Esophagus squamous epithelium (tissue), 5 donors: ENCODE measurements at regions not wholly inside any gene's neighbourhood (a gene's known extent, or its start where the extent isn't known, plus 50 kb on each side); places are given as distances from the start of the nearest gene placed in this dataset.

ENCODE experiments used
- DNase-seq: peaks from one replicate; lab custom pipeline; 2025; lab: John Stamatoyannopoulos, UW
- H3K27ac ChIP-seq, 4 donors: fragments of 200-600 bp; sonication (generic); one replicate each; pipeline ENCODE4 v1.5.1; 2016 to 2019; ENCODE audit warnings: mild to moderate bottlenecking in 1 of 4
- H3K27me3 ChIP-seq, 4 donors: fragments of 200-600 bp; sonication (generic); 1 replicate in 3 of 4; 2 replicates in 1 of 4; pipeline versions ENCODE4 v1.5.1 to v1.6.0; 2017 to 2021; ENCODE audit warnings: antibody characterized with exemption in 1 of 4
- H3K36me3 ChIP-seq, 3 donors: fragments of 200-600 bp; sonication (generic); one replicate each; pipeline ENCODE4 v1.5.1; 2016 to 2019
- H3K4me1 ChIP-seq, 3 donors: fragments of 200-600 bp; sonication (generic); one replicate each; pipeline ENCODE4 v1.5.1; 2017 to 2019
- H3K4me3 ChIP-seq, 4 donors: fragments of 200-600 bp; sonication (generic); 1 replicate in 3 of 4; 2 replicates in 1 of 4; pipeline ENCODE4 v1.5.1; 2016 to 2019; ENCODE audit warnings: mild to moderate bottlenecking in 2 of 4, moderate library complexity in 1 of 4
- H3K9me3 ChIP-seq, 3 donors: fragments of 200-600 bp; sonication (generic); one replicate each; pipeline ENCODE4 v1.5.1; 2016 to 2019
- POLR2A ChIP-seq, 4 donors: fragments of 450-650 bp; IDR thresholded peaks; one replicate each; pipeline ENCODE4 v1.6.1; 2017; ENCODE audit warnings: antibody characterized with exemption in 4 of 4, mild to moderate bottlenecking in 4 of 4, moderate library complexity in 3 of 4
- WGBS, 2 donors: methylation state at CpG; one replicate each; pipeline ENCODE4 v1.1.5; 2018; 5-methylcytosine and 5-hydroxymethylcytosine counted together
- intact Hi-C: fragments of 100-400 bp; cut with DNase I; formaldehyde crosslinking; loops from one replicate; pipeline ENCODE4 v1.15.0; 2022
- TF ChIP-seq, protein P1 (sequence below), 6 experiments: fragments of 450-650 bp in 4 of 6; fragments of 200-600 bp in 2 of 6; sonication (generic) in 2 of 6; IDR thresholded peaks; one replicate each; pipeline ENCODE4 v1.5.1; 2016 to 2019; ENCODE audit warnings: antibody characterized with exemption in 6 of 6, mild to moderate bottlenecking in 4 of 6, moderate library complexity in 4 of 6
- donor health status: DM: yes; HTN: yes; CAD: no.

DNA sequence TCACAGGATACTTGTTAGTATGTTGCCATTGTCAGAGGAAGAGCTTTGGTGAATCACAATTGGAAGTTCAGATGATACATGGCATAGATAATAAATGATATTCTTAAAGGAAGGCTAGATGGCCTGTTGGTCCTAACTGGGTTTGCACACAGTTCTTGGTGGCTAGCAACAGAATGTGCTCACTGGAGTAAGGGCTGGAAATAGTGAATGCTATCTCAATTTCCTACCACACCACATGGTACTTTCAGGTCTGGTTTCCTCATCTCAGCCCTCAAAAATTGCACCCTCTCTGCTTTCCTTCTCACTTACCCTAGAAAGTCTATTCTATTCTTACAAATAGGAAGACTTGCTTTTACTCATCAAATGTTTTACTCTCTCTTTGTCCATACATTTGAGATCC is 622.5 kb downstream of the ANKRD7 start:
- TF ChIP-seq POLR2A (IDR thresholded peaks at IDR 0.05): no peak
- TF ChIP-seq, protein P1, sequence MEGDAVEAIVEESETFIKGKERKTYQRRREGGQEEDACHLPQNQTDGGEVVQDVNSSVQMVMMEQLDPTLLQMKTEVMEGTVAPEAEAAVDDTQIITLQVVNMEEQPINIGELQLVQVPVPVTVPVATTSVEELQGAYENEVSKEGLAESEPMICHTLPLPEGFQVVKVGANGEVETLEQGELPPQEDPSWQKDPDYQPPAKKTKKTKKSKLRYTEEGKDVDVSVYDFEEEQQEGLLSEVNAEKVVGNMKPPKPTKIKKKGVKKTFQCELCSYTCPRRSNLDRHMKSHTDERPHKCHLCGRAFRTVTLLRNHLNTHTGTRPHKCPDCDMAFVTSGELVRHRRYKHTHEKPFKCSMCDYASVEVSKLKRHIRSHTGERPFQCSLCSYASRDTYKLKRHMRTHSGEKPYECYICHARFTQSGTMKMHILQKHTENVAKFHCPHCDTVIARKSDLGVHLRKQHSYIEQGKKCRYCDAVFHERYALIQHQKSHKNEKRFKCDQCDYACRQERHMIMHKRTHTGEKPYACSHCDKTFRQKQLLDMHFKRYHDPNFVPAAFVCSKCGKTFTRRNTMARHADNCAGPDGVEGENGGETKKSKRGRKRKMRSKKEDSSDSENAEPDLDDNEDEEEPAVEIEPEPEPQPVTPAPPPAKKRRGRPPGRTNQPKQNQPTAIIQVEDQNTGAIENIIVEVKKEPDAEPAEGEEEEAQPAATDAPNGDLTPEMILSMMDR (IDR thresholded peaks at IDR 0.05): no peak
- no peaks in the 10 kb centered on the region for H3K4me1 ChIP-seq
- H3K36me3 ChIP-seq: no peaks in the 10 kb centered on the region
- H3K27me3 ChIP-seq: no peaks in the 10 kb centered on the region
- DNase-seq: no peak
- no peak overlapping the region for H3K4me3 ChIP-seq
- no peaks in the 10 kb centered on the region for H3K9me3 ChIP-seq
- H3K27ac ChIP-seq: no peak overlapping the region
- intact Hi-C loops: no loop called here

DNA sequence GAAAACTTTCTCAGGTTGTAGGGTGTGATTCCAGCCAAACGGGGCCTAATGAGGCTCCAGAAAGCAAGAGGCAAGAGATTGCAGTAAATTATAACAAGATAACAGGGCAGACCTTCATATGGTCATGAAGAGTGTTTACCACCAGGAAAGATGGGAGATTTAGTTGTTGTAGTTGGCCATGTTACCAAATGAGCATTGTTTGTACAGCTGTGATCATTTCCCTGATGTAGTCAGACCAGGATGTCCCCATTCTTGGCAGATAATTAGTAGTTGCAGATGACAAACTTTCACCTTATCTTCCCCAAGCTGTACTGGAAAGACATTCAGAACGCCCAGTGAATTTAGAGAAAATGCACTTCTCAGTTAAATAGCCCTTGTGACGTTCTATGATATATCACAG is 630.8 kb downstream of the ANKRD7 start:
- no peak for TF ChIP-seq POLR2A (IDR thresholded peaks at IDR 0.05)
- TF ChIP-seq, protein P1 (IDR thresholded peaks at IDR 0.05): no peak
- no peaks in the 10 kb centered on the region for H3K36me3 ChIP-seq
- no peak overlapping the region for H3K27ac ChIP-seq
- no peak overlapping the region for H3K4me3 ChIP-seq
- WGBS, 2 donors: 64 to 65% methylated on average over 3 of the region's 3 CpGs
- H3K27me3 ChIP-seq: no peaks in the 10 kb centered on the region
- no peaks in the 10 kb centered on the region for H3K4me1 ChIP-seq
- H3K9me3 ChIP-seq: peaks cover 0 to 8% (median 0%) of the 10 kb centered on the region in 3 donors
- intact Hi-C loops: no loop called here
- DNase-seq: no peak

DNA sequence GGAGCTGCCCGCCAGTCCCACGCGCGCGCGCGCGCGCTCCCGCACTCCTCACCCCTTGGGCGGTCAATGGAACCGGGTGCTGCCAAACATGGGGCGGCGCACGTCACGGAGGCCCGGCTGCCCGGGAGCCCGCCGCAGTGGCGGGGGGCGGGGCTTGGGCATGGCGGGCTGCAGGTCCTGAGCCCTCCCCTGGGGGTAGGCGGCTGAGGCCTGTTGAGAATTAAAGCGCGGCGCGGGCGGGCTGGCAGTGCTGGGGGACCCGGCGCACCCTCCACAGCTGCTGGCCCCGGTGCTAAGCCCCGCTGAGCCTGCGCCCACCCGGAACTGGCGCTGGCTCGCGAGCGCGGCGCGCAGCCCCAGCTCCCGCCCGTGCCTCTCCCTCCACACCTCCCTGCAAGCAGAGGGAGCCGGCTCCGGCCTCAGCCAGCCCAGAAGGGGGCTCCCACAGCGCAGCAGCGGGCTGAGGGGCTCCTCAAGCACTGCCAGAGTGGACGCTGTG is 634.2 kb downstream of the ANKRD7 start:
- peaks cover 0 to 8% (median 0%) of the 10 kb centered on the region in 3 donors for H3K9me3 ChIP-seq
- no peaks in the 10 kb centered on the region for H3K4me1 ChIP-seq
- H3K27me3 ChIP-seq: no peaks in the 10 kb centered on the region
- H3K36me3 ChIP-seq: no peaks in the 10 kb centered on the region
- TF ChIP-seq, protein P1 (IDR thresholded peaks at IDR 0.05): no peak
- TF ChIP-seq POLR2A (IDR thresholded peaks at IDR 0.05): no peak
- no peak for DNase-seq
- H3K27ac ChIP-seq: no peak overlapping the region
- intact Hi-C loops: no loop called here
- 89% methylated on average over 5 of the region's 49 CpGs; no CpG with 5 or more reads in 1 of the 2 donors for WGBS, 2 donors
- peak overlapping the region in 1 of 4 donors; percentile 46 for H3K4me3 ChIP-seq

DNA sequence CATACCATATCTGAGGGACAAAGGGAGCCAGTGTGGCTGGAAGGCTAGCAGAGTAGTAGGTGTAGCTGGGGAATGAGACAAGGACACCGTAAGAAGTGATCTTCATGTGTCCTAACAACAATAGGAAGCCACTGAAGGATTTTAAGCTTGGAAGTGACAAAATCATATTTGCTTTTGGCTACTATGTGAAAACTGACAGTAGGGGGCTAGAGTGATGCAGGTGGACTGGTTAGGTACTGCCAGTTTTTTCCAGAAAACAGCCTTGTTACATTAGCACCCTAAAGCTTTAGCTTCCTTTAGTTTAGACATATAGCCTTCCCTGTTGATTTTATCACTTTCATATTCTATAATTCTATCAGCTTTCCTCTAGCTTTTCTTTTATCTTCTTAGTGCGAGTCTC is 637.1 kb downstream of the ANKRD7 start:
- Histone ChIP-seq H3K9me3 (peaks cover 0 to 8% (median 0%) of the 10 kb centered on the region in 3 donors), H3K36me3 (no peaks in the 10 kb centered on the region), H3K4me1 (no peaks in the 10 kb centered on the region), H3K27me3 (no peaks in the 10 kb centered on the region), H3K27ac (no peak overlapping the region), H3K4me3 (no peak overlapping the region)
- 79 to 81% methylated on average over 2 of the region's 2 CpGs for WGBS, 2 donors
- intact Hi-C loops: no loop called here
- DNase-seq: no peak
- no peak for TF ChIP-seq POLR2A (IDR thresholded peaks at IDR 0.05)
- TF ChIP-seq, protein P1 (IDR thresholded peaks at IDR 0.05): no peak

DNA sequence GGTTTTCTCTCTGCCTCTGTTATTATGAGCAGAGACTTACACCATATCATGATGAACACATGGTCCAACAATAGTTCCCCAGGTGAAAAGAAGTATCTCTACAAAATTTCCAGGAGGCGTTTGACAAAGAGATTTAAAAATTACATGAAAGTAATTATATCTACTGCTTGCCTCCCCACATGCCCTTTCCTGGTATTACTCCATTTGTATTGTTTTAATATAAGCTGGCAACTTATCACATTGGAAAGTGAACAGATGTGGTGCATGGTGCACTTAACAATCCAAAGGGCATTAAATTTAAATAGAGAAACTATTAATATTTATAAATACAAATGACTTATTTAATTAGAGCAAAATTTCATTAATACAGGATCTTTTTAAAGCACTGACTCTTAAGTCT is 638.2 kb downstream of the ANKRD7 start:
- Histone ChIP-seq H3K4me1 (no peaks in the 10 kb centered on the region), H3K36me3 (no peaks in the 10 kb centered on the region), H3K27ac (no peak overlapping the region), H3K4me3 (no peak overlapping the region), H3K27me3 (no peaks in the 10 kb centered on the region), H3K9me3 (peaks cover 0 to 8% (median 0%) of the 10 kb centered on the region in 3 donors)
- intact Hi-C loops: no loop called here
- no peak for DNase-seq
- WGBS, 2 donors: 46 to 58% methylated on average over 1 of the region's 1 CpG
- TF ChIP-seq, protein P1 (IDR thresholded peaks at IDR 0.05): no peak
- no peak for TF ChIP-seq POLR2A (IDR thresholded peaks at IDR 0.05)
